Activated gamma-delta T cell (primary cell): ENCODE measurements at regions not wholly inside any gene's neighbourhood (a gene's known extent, or its start where the extent isn't known, plus 50 kb on each side); places are given as distances from the start of the nearest gene placed in this dataset.

ENCODE experiments used
- DNase-seq: peaks from one replicate; lab custom pipeline; 2025; lab: John Stamatoyannopoulos, UW

- DNase-seq, result no peak
Measured at GRCh38 chr7:10688544-10688943, 285.1 kb upstream of the PHF14 start.

GRCh38 chr7:10696064-10696463, 277.6 kb upstream of the PHF14 start:
- DNase-seq, result no peak

- no peak for DNase-seq
Measured at GRCh38 chr7:10703059-10703458, 270.6 kb upstream of the PHF14 start.

- DNase-seq, result no peak
Measured at GRCh38 chr7:10703981-10704380, 269.7 kb upstream of the PHF14 start.

- no peak for DNase-seq
Measured at GRCh38 chr7:10704653-10705052, 269.0 kb upstream of the PHF14 start.

- no peak for DNase-seq
Measured at GRCh38 chr7:10706875-10707493, 266.7 kb upstream of the PHF14 start.

GRCh38 chr7:10707519-10707918, 266.2 kb upstream of the PHF14 start:
- no peak for DNase-seq

- DNase-seq, result no peak
Measured at GRCh38 chr7:10708447-10708846, 265.2 kb upstream of the PHF14 start.

- DNase-seq, result no peak
Measured at GRCh38 chr7:10718768-10719167, 254.9 kb upstream of the PHF14 start.

GRCh38 chr7:10720042-10720441, 253.6 kb upstream of the PHF14 start:
- no peak for DNase-seq

- no peak for DNase-seq
Measured at GRCh38 chr7:10721289-10721688, 252.4 kb upstream of the PHF14 start.

- DNase-seq, result no peak
Measured at GRCh38 chr7:10723832-10724231, 249.8 kb upstream of the PHF14 start.

- no peak for DNase-seq
Measured at GRCh38 chr7:10724449-10724848, 249.2 kb upstream of the PHF14 start.

- no peak for DNase-seq
Measured at GRCh38 chr7:10727636-10728035, 246.0 kb upstream of the PHF14 start.

- DNase-seq, result no peak
Measured at GRCh38 chr7:10731253-10731773, 242.4 kb upstream of the PHF14 start.

GRCh38 chr7:10733747-10734146, 239.9 kb upstream of the PHF14 start:
- no peak for DNase-seq

GRCh38 chr7:10734595-10734994, 239.1 kb upstream of the PHF14 start:
- DNase-seq, result no peak

- DNase-seq, result no peak
Measured at GRCh38 chr7:10739401-10739800, 234.3 kb upstream of the PHF14 start.

- DNase-seq, result no peak
Measured at GRCh38 chr7:10740805-10741204, 232.9 kb upstream of the PHF14 start.

GRCh38 chr7:10756981-10757380, 216.7 kb upstream of the PHF14 start:
- no peak for DNase-seq

- DNase-seq, result no peak
Measured at GRCh38 chr7:10759120-10759519, 214.6 kb upstream of the PHF14 start.

- no peak for DNase-seq
Measured at GRCh38 chr7:10767771-10768170, 205.9 kb upstream of the PHF14 start.

GRCh38 chr7:10770176-10770575, 203.5 kb upstream of the PHF14 start:
- no peak for DNase-seq

GRCh38 chr7:10773430-10773829, 200.2 kb upstream of the PHF14 start:
- no peak for DNase-seq
